HepG2 (cell line): ENCODE measurements at regions not wholly inside any gene's neighbourhood (a gene's known extent, or its start where the extent isn't known, plus 50 kb on each side); places are given as distances from the start of the nearest gene placed in this dataset.

Source experiments
- ATAC-seq: fragments of 200-7000 bp; cut with Tn5 transposase; 3 replicates; pipeline ENCODE4 v1.9.1; 2020; ENCODE audit warnings: mild to moderate bottlenecking, moderate library complexity
- BruUV-seq: library from RNA; stranded (reverse); fragments of 400-500 nt; replicated peaks from 2 replicates; lab custom pipeline; 2021; lab: Mats Ljungman, UMichigan
- CTCF ChIA-PET: fragments of 300-600 bp; formaldehyde crosslinking; extraction: SDS; loops from one replicate; lab custom pipeline; 2021; ENCODE audit warnings: low total read pairs, inconsistent platforms, low intra/inter-chr PET ratio; lab: Yijun Ruan, JAX
- POLR2A ChIA-PET: fragments of 350-600 bp; sonication (Branson Sonifier 250); formaldehyde crosslinking; loops from one replicate; lab custom pipeline; 2020; ENCODE audit warnings: antibody characterized with exemption, inconsistent platforms; lab: Yijun Ruan, JAX
- DNase-seq: peaks from one replicate; pipeline ENCODE4 v3.0.0-alpha.2; 2015; ENCODE audit warnings: low spot score
- FAIRE-seq: peaks from 3 replicates; lab custom pipeline; 2011; peaks lifted over from hg19 to GRCh38; lab: Jason Lieb, UNC
- H2AFZ ChIP-seq: one replicate; pipeline ENCODE4 v1.6.1; 2011; ENCODE audit warnings: low read length, inconsistent platforms
- H3K27ac ChIP-seq: fragments of 300-600 bp; 3 replicates; pipeline ENCODE4 v1.8.0; 2011; ENCODE audit warnings: mixed run types, mild to moderate bottlenecking, mixed read lengths, low read length, inconsistent platforms; ENCODE audit not compliant: insufficient read depth; ENCODE audit errors: extremely low read length
- H3K27me3 ChIP-seq, 2 experiments: fragments of 200-600 bp in 1 of 2; 2 replicates in 1 of 2; 3 replicates in 1 of 2; pipeline versions ENCODE4 v1.6.0 to v1.8.0; 2011; ENCODE audit warnings: low read length in 2 of 2, mild to moderate bottlenecking in 2 of 2, moderate library complexity in 2 of 2, inconsistent platforms in 1 of 2; ENCODE audit not compliant: insufficient read depth in 2 of 2, control insufficient read depth in 1 of 2
- H3K36me3 ChIP-seq, 2 experiments: fragments of 200-600 bp in 1 of 2; replicated peaks in 1 of 2; 2 replicates in 1 of 2; 3 replicates in 1 of 2; pipeline versions ENCODE4 v1.5.1 to v1.8.0; 2011; ENCODE audit warnings: low read length in 2 of 2, inconsistent platforms in 1 of 2; ENCODE audit not compliant: insufficient read depth in 2 of 2, control insufficient read depth in 1 of 2
- H3K4me1 ChIP-seq: 2 replicates; pipeline ENCODE4 v1.5.1; 2012; ENCODE audit warnings: low read length, inconsistent platforms; ENCODE audit not compliant: insufficient read depth
- H3K4me2 ChIP-seq: 2 replicates; pipeline ENCODE4 v1.6.0; 2011; ENCODE audit warnings: low read depth, low read length, inconsistent platforms
- H3K4me3 ChIP-seq, 3 experiments: fragments of 200-600 bp in 1 of 3; sonication (generic), shearing (Covaris generic) in 1 of 3; replicated peaks in 1 of 3; 2 replicates each; pipeline ENCODE4 v1.5.1; 2011 to 2016; ENCODE audit warnings: low read length in 3 of 3, inconsistent platforms in 2 of 3, low read depth in 2 of 3, mild to moderate bottlenecking in 2 of 3, control low read depth in 1 of 3, mixed read lengths in 1 of 3; ENCODE audit not compliant: insufficient read depth in 1 of 3
- H3K79me2 ChIP-seq: one replicate; pipeline ENCODE4 v1.6.1; 2011; ENCODE audit warnings: low read length, inconsistent platforms; ENCODE audit not compliant: insufficient read depth
- H3K9ac ChIP-seq: 2 replicates; pipeline ENCODE4 v1.6.0; 2011; ENCODE audit warnings: mild to moderate bottlenecking, low read depth, low read length, inconsistent platforms; ENCODE audit not compliant: insufficient read depth
- H3K9me3 ChIP-seq: 2 replicates; pipeline ENCODE4 v1.5.1; 2012; ENCODE audit warnings: mild to moderate bottlenecking, low read length
- H4K20me1 ChIP-seq: 2 replicates; pipeline ENCODE4 v1.6.0; 2011; ENCODE audit warnings: inconsistent platforms, mild to moderate bottlenecking, low read length, moderate library complexity; ENCODE audit not compliant: insufficient read depth
- DNMT3B ChIP-seq: conservative IDR thresholded peaks from 2 replicates; pipeline ENCODE4 v1.6.1; 2016; ENCODE audit warnings: missing biosample characterization, control low read depth
- GLMP ChIP-seq: sonication (generic); formaldehyde crosslinking; IDR thresholded peaks from 2 replicates; pipeline ENCODE4 v1.9.0; 2021; ENCODE audit warnings: missing genetic modification reagents, mild to moderate bottlenecking, borderline replicate concordance
- GTF2F1 ChIP-seq: fragments of 150-350 bp; IDR thresholded peaks from 2 replicates; pipeline ENCODE4 v1.6.1; 2014; ENCODE audit warnings: low read length
- GZF1 ChIP-seq: sonication (generic); formaldehyde crosslinking; IDR thresholded peaks from 2 replicates; pipeline ENCODE4 v1.5.1; 2020; ENCODE audit warnings: mild to moderate bottlenecking, missing genetic modification reagents
- HNRNPK ChIP-seq: fragments of 200-400 bp; formaldehyde crosslinking; IDR thresholded peaks from 2 replicates; pipeline ENCODE4 v1.6.1; 2018; ENCODE audit warnings: low read length, low read depth, moderate library complexity, mild to moderate bottlenecking; ENCODE audit not compliant: poor library complexity, severe bottlenecking
- JARID2 ChIP-seq: sonication (generic); formaldehyde crosslinking; IDR thresholded peaks from 2 replicates; pipeline ENCODE4 v1.8.1; 2023; ENCODE audit warnings: missing genetic modification reagents, inconsistent platforms; ENCODE audit not compliant: insufficient replicate concordance
- MED13 ChIP-seq: sonication (generic); formaldehyde crosslinking; IDR thresholded peaks from 2 replicates; pipeline ENCODE4 v1.5.0; 2020; ENCODE audit warnings: missing genetic modification reagents
- MEIS2 ChIP-seq: sonication (generic); formaldehyde crosslinking; IDR thresholded peaks from 2 replicates; pipeline ENCODE4 v1.9.0; 2021; ENCODE audit warnings: mild to moderate bottlenecking, missing genetic modification reagents
- MXI1 ChIP-seq: IDR thresholded peaks from 3 replicates; pipeline ENCODE4 v1.6.1; 2012; ENCODE audit warnings: low read depth, low read length, inconsistent platforms, borderline replicate concordance
- TBL1XR1 ChIP-seq: fragments of 150-350 bp; IDR thresholded peaks from 2 replicates; pipeline ENCODE4 v1.6.1; 2014; ENCODE audit warnings: borderline replicate concordance, low read length; ENCODE audit not compliant: partially characterized antibody
- ZNF629 ChIP-seq: sonication (generic); formaldehyde crosslinking; conservative IDR thresholded peaks from 2 replicates; pipeline ENCODE4 v1.5.0; 2020; ENCODE audit warnings: missing genetic modification reagents
- ZNF747 ChIP-seq: sonication (generic); formaldehyde crosslinking; IDR thresholded peaks from 2 replicates; pipeline ENCODE4 v1.8.1; 2023; ENCODE audit warnings: missing genetic modification reagents, mild to moderate bottlenecking, borderline replicate concordance
- WGBS: methylation state at CpG from one replicate; pipeline ENCODE4 v1.1.6; 2017; ENCODE audit warnings: low lambda C conversion rate; 5-methylcytosine and 5-hydroxymethylcytosine counted together
- in situ Hi-C: cut with HindIII; loops from 2 replicates; pipeline ENCODE4 v1.10.0; 2017; ENCODE audit warnings: low pct_unique_long_range_greater_than_20kb; ENCODE audit not compliant: extremely low pct_ligation_motif_present
- intact Hi-C: fragments of 100-400 bp; cut with micrococcal nuclease; formaldehyde crosslinking; loops from one replicate; pipeline ENCODE4 v1.10.0; 2022; ENCODE audit not compliant: unreplicated experiment
- TF ChIP-seq, protein P1 (sequence below): sonication (generic); formaldehyde crosslinking; IDR thresholded peaks from 2 replicates; pipeline ENCODE4 v1.4.0; 2020; ENCODE audit warnings: missing genetic modification reagents
- TF ChIP-seq, protein P2 (sequence below): sonication (generic); formaldehyde crosslinking; IDR thresholded peaks from 2 replicates; pipeline ENCODE4 v1.8.0; 2022; ENCODE audit warnings: mild to moderate bottlenecking, missing genetic modification reagents

- H3K4me1 ChIP-seq = no peaks in the 10 kb centered on the region
- no peak overlapping the region for H3K4me2 ChIP-seq
- no peak overlapping the region for H2AFZ ChIP-seq
- ChIA-PET CTCF (no interaction called here), POLR2A (no interaction called here)
- no TSS peak for BruUV-seq
- ATAC-seq (no peak), DNase-seq (no peak), FAIRE-seq (no peak)
- no peaks in the 10 kb centered on the region for H4K20me1 ChIP-seq
- no peaks in the 10 kb centered on the region for H3K9me3 ChIP-seq
- no peaks in the 10 kb centered on the region; a peak in 1 of 5 replicates for H3K27me3 ChIP-seq
- H3K9ac ChIP-seq = no peak overlapping the region
- TF ChIP-seq JARID2 (CRISPR knock-in tag) = no peak
- TF ChIP-seq HNRNPK = no peak
- TF ChIP-seq, protein P1, sequence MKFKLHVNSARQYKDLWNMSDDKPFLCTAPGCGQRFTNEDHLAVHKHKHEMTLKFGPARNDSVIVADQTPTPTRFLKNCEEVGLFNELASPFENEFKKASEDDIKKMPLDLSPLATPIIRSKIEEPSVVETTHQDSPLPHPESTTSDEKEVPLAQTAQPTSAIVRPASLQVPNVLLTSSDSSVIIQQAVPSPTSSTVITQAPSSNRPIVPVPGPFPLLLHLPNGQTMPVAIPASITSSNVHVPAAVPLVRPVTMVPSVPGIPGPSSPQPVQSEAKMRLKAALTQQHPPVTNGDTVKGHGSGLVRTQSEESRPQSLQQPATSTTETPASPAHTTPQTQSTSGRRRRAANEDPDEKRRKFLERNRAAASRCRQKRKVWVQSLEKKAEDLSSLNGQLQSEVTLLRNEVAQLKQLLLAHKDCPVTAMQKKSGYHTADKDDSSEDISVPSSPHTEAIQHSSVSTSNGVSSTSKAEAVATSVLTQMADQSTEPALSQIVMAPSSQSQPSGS = no peak
- no peak for TF ChIP-seq ZNF629 (CRISPR knock-in tag)
- no peak for TF ChIP-seq GLMP (CRISPR knock-in tag)
- no peak for TF ChIP-seq TBL1XR1
- TF ChIP-seq DNMT3B (CRISPR knock-in tag) = no peak
- TF ChIP-seq MED13 (CRISPR knock-in tag) = no peak
- TF ChIP-seq GTF2F1 = no peak
- no peak for TF ChIP-seq MEIS2
- TF ChIP-seq MXI1 = no peak
- TF ChIP-seq ZNF747 = no peak
- TF ChIP-seq, protein P2, sequence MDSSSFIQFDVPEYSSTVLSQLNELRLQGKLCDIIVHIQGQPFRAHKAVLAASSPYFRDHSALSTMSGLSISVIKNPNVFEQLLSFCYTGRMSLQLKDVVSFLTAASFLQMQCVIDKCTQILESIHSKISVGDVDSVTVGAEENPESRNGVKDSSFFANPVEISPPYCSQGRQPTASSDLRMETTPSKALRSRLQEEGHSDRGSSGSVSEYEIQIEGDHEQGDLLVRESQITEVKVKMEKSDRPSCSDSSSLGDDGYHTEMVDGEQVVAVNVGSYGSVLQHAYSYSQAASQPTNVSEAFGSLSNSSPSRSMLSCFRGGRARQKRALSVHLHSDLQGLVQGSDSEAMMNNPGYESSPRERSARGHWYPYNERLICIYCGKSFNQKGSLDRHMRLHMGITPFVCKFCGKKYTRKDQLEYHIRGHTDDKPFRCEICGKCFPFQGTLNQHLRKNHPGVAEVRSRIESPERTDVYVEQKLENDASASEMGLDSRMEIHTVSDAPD (CRISPR knock-in tag) = no peak
- TF ChIP-seq GZF1 (CRISPR knock-in tag) = no peak
- no peaks in the 10 kb centered on the region for H3K36me3 ChIP-seq
- no peak overlapping the region for H3K27ac ChIP-seq
- 8% methylated on average over 9 of the region's 9 CpGs for WGBS
- H3K79me2 ChIP-seq = no peaks in the 10 kb centered on the region
- in situ Hi-C loops (no loop called here), intact Hi-C loops (no loop called here)
- no peak overlapping the region for H3K4me3 ChIP-seq
These were observed 187.0 kb upstream of the ATP10A start for GRCh38 chr15:26049900-26050657.
